ENCODE measurements at regions not wholly inside any gene's neighbourhood (a gene's known extent, or its start where the extent isn't known, plus 50 kb on each side); places are given as distances from the start of the nearest gene placed in this dataset.

DNA sequence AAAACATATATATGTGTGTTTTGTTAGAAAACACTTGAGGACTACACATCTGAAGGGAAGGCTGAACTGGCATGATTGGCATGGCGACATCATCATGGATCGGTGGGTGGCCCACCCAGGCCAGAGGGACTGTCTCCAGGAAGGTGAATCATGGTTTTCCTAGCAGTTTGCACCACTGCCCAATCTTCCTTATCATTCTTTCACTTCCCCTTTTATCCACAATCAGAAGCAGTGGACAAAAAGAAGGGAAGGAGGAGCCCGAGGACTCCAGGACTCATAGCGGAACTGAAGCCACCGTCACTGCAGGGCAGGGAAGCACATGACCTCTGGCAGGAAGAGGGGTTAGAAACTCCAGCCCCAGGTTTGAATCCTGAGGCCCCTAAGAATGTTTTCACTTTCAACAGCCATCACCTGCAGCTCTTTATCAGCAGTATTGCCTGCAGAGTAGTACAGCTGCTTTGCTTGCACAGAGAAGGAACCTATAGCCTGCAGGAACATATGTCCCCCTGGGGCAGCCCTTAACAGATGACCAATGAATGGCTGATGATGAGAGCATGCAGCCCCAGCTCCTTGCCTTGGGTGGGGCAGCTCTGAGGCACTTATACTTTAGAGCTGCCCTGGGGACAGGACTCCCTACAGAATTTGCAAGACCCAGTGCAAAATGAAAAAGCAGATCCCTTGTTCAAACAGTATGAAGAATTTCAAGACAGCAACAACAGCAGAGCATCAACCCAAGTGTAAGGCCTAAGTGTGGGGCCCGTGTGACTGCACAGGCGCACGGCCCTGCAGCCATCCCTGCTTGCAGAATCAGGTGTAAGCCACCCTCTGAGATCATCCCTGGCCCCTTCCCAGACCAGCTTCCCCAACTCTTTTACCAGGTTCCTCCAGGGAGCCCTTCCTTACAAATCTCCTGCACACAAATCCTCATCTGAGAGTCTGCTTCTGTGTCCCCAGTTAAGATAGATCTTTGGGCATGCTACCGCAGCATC is 241.8 kb upstream of the IRF2BP2 start (continued):
- TF ChIP-seq, protein P1, sequence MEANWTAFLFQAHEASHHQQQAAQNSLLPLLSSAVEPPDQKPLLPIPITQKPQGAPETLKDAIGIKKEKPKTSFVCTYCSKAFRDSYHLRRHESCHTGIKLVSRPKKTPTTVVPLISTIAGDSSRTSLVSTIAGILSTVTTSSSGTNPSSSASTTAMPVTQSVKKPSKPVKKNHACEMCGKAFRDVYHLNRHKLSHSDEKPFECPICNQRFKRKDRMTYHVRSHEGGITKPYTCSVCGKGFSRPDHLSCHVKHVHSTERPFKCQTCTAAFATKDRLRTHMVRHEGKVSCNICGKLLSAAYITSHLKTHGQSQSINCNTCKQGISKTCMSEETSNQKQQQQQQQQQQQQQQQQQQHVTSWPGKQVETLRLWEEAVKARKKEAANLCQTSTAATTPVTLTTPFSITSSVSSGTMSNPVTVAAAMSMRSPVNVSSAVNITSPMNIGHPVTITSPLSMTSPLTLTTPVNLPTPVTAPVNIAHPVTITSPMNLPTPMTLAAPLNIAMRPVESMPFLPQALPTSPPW (CRISPR knock-in tag; IDR thresholded peaks at IDR 0.05) = peak; percentile 33; the same call in 1 of the 2 replicates
- no peak for TF ChIP-seq ZNF140 (CRISPR knock-in tag; IDR thresholded peaks at IDR 0.05)
- TF ChIP-seq, protein P2, sequence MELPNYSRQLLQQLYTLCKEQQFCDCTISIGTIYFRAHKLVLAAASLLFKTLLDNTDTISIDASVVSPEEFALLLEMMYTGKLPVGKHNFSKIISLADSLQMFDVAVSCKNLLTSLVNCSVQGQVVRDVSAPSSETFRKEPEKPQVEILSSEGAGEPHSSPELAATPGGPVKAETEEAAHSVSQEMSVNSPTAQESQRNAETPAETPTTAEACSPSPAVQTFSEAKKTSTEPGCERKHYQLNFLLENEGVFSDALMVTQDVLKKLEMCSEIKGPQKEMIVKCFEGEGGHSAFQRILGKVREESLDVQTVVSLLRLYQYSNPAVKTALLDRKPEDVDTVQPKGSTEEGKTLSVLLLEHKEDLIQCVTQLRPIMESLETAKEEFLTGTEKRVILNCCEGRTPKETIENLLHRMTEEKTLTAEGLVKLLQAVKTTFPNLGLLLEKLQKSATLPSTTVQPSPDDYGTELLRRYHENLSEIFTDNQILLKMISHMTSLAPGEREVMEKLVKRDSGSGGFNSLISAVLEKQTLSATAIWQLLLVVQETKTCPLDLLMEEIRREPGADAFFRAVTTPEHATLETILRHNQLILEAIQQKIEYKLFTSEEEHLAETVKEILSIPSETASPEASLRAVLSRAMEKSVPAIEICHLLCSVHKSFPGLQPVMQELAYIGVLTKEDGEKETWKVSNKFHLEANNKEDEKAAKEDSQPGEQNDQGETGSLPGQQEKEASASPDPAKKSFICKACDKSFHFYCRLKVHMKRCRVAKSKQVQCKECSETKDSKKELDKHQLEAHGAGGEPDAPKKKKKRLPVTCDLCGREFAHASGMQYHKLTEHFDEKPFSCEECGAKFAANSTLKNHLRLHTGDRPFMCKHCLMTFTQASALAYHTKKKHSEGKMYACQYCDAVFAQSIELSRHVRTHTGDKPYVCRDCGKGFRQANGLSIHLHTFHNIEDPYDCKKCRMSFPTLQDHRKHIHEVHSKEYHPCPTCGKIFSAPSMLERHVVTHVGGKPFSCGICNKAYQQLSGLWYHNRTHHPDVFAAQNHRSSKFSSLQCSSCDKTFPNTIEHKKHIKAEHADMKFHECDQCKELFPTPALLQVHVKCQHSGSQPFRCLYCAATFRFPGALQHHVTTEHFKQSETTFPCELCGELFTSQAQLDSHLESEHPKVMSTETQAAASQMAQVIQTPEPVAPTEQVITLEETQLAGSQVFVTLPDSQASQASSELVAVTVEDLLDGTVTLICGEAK (IDR thresholded peaks at IDR 0.05) = peak; percentile 61; the same call in 1 of the 2 replicates
- TF ChIP-seq, protein P2 (CRISPR knock-in tag; IDR thresholded peaks at IDR 0.05) = no peak
- TF ChIP-seq ZFP1 (CRISPR knock-in tag; IDR thresholded peaks at IDR 0.05) = no peak
- TF ChIP-seq, protein P3, sequence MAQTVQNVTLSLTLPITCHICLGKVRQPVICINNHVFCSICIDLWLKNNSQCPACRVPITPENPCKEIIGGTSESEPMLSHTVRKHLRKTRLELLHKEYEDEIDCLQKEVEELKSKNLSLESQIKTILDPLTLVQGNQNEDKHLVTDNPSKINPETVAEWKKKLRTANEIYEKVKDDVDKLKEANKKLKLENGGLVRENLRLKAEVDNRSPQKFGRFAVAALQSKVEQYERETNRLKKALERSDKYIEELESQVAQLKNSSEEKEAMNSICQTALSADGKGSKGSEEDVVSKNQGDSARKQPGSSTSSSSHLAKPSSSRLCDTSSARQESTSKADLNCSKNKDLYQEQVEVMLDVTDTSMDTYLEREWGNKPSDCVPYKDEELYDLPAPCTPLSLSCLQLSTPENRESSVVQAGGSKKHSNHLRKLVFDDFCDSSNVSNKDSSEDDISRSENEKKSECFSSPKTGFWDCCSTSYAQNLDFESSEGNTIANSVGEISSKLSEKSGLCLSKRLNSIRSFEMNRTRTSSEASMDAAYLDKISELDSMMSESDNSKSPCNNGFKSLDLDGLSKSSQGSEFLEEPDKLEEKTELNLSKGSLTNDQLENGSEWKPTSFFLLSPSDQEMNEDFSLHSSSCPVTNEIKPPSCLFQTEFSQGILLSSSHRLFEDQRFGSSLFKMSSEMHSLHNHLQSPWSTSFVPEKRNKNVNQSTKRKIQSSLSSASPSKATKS (CRISPR knock-in tag; IDR thresholded peaks at IDR 0.05) = no peak
- TF ChIP-seq, protein P4, sequence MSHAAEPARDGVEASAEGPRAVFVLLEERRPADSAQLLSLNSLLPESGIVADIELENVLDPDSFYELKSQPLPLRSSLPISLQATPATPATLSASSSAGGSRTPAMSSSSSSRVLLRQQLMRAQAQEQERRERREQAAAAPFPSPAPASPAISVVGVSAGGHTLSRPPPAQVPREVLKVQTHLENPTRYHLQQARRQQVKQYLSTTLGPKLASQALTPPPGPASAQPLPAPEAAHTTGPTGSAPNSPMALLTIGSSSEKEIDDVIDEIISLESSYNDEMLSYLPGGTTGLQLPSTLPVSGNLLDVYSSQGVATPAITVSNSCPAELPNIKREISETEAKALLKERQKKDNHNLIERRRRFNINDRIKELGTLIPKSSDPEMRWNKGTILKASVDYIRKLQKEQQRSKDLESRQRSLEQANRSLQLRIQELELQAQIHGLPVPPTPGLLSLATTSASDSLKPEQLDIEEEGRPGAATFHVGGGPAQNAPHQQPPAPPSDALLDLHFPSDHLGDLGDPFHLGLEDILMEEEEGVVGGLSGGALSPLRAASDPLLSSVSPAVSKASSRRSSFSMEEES (CRISPR knock-in tag; IDR thresholded peaks at IDR 0.05) = no peak
- TF ChIP-seq CAMTA2 (CRISPR knock-in tag; conservative IDR thresholded peaks at IDR 0.05) = no peak
- peak; percentile 78; the same call in 1 of the 2 replicates for TF ChIP-seq GATAD2A (IDR thresholded peaks at IDR 0.05)
- TF ChIP-seq SUPT5H (IDR thresholded peaks at IDR 0.05) = no peak
- TF ChIP-seq, protein P5, sequence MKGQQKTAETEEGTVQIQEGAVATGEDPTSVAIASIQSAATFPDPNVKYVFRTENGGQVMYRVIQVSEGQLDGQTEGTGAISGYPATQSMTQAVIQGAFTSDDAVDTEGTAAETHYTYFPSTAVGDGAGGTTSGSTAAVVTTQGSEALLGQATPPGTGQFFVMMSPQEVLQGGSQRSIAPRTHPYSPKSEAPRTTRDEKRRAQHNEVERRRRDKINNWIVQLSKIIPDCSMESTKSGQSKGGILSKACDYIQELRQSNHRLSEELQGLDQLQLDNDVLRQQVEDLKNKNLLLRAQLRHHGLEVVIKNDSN (CRISPR knock-in tag; IDR thresholded peaks at IDR 0.05) = no peak; the same call in 1 of the 2 replicates
- TF ChIP-seq MAFF (IDR thresholded peaks at IDR 0.05; ENCODE audit: low read length) = no peak

All from K562 (cell line).